Fibroblast of the aortic adventitia (primary cell): ENCODE measurements at regions not wholly inside any gene's neighbourhood (a gene's known extent, or its start where the extent isn't known, plus 50 kb on each side); places are given as distances from the start of the nearest gene placed in this dataset.
"Not testable (repeated sequence)": the region's sequence is repeated elsewhere in the genome, so short reads cannot be mapped to it uniquely, and the experiment has no call there.

ENCODE experiments used
- DNase-seq: peaks from one replicate; pipeline ENCODE4 v3.0.0-alpha.2; 2010; ENCODE audit warnings: low read depth
- H3K4me3 ChIP-seq: 2 replicates; pipeline ENCODE4 v1.5.1; 2011; ENCODE audit warnings: low read depth, mild to moderate bottlenecking, control low read depth, low read length, moderate library complexity
- TF ChIP-seq, protein P1 (sequence below): IDR thresholded peaks from 2 replicates; pipeline ENCODE4 v1.5.1; 2011; ENCODE audit warnings: mild to moderate bottlenecking, low read length, control low read depth, inconsistent platforms; ENCODE audit not compliant: insufficient read depth

DNA sequence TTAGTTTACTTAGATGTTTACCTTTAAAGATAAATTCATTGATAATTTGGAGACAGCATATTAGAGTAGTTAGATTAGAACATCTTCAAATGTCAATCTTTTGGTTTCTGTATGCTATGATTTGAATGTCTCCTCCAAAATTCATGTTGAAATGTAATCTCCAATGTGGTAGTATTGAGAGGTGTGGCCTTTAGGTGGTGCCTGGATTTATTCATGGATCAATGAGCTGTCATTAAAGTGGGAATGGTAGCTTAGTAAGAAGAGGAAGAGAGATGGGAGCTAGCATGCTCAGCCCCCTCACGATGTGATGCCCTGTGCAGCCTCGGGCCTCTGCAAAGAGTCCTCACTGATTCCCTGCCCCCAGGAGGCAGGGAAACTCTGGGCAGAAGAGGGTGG, 133.6 kb upstream of the TUT7 start:
- no peak overlapping the region for H3K4me3 ChIP-seq
- TF ChIP-seq, protein P1, sequence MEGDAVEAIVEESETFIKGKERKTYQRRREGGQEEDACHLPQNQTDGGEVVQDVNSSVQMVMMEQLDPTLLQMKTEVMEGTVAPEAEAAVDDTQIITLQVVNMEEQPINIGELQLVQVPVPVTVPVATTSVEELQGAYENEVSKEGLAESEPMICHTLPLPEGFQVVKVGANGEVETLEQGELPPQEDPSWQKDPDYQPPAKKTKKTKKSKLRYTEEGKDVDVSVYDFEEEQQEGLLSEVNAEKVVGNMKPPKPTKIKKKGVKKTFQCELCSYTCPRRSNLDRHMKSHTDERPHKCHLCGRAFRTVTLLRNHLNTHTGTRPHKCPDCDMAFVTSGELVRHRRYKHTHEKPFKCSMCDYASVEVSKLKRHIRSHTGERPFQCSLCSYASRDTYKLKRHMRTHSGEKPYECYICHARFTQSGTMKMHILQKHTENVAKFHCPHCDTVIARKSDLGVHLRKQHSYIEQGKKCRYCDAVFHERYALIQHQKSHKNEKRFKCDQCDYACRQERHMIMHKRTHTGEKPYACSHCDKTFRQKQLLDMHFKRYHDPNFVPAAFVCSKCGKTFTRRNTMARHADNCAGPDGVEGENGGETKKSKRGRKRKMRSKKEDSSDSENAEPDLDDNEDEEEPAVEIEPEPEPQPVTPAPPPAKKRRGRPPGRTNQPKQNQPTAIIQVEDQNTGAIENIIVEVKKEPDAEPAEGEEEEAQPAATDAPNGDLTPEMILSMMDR: no peak
- no peak for DNase-seq

DNA sequence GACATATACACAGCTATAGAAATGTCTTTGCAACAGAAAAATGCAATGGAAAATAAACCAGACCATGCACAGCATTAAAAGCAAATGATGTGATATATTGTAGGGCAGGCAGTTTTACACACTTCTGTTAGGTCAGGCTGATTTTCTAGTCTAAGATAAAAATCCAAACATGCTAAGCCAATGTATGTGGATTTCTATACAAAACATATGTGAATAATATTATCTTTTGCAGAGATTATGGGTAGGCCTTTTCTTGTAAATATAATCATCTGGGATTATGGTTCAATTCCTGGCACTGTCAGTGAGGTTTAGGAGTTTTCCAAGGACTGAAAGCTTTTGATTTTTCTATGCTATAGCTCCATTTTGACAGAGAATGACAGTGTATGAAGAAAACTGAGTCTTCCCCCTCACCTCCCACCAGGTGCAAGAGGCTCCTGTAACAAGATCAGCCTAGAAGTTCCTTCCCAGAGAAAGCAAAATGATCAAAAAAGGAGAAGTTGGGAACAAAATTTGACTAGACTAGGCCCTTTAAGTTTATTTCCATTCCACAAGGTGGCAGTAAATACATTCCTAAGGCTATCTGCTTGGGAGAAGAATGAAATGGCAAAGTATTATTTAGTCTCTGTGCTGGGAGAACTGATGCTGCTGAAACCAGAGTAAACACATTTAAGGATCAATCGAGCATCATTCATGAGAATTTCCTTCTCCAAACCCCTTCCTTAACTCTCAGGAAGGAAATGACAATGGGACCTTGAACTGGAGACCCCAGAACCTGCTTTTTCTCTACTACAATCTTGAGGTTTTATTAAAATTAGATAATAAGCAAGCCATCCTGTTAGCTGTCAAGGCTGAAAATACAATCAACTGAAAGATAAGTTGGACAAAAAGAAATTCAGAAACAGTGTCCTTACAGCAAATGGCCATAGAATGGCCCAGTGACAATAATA, 133.0 kb upstream of the TUT7 start:
- TF ChIP-seq, protein P1: peak; percentile 66
- no peak overlapping the region for H3K4me3 ChIP-seq
- peak; percentile 90 for DNase-seq

DNA sequence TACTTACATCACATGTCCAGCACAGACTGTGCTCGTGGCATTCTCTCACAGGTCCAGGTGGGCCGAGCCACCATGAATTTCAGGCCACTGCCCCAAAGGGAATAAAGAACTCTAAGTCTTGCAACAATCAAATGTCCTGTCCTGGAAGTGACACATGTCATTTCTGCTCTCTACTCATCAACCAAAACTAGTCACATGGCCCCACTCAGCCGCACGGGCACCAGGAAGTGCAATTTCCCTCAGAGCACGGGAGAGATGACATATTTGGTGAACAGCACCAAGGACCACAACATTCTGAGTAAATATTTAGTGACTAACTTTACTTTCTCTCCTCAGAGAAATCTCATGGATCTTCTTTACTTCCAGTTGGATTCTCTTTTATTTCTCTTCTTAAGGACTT, 131.1 kb upstream of the TUT7 start:
- TF ChIP-seq, protein P1: no peak
- no peak for DNase-seq
- H3K4me3 ChIP-seq: no peak overlapping the region

DNA sequence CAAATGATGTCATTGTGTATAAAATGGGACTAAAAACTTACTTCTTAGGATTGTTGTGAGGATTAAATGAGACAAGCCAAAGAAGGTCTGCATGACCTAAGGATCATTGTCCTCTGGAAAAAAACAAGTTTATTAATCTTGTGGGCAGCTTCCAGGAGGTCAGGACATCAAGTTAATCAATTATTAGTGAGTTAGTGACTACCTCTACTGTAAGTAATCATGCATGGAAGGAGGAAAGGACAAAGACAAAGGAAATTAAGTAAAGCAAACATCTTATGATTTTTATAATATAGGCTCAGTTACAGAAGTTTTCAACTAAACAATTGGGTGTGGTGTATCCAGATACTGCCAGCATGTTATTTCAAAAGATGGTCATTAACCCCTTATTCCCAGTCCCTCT, 129.3 kb upstream of the TUT7 start:
- TF ChIP-seq, protein P1: no peak
- DNase-seq: no peak

DNA sequence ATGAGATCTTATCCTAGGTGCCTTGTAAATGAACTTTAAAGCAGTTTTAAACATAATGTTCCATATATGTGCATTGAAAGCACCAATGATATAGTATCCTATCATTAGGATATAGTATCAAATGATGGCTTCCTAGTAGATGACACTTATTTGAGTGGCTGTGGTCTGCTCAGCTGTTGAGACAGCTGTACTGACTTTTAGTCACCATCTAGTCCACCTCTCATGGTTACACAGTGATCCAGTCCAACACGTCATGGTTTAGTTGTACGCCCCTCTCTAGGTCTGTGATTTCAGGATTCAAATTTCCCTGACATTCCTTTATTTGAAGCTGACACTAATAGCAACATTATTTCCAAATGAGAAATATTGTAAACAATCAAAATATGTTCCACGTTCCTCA, 127.3 kb upstream of the TUT7 start:
- TF ChIP-seq, protein P1: no peak
- no peak overlapping the region for H3K4me3 ChIP-seq
- no peak for DNase-seq

More for the DNA sequence above, 129.3 kb upstream of the TUT7 start:
- H3K4me3 ChIP-seq: no peak overlapping the region

DNA sequence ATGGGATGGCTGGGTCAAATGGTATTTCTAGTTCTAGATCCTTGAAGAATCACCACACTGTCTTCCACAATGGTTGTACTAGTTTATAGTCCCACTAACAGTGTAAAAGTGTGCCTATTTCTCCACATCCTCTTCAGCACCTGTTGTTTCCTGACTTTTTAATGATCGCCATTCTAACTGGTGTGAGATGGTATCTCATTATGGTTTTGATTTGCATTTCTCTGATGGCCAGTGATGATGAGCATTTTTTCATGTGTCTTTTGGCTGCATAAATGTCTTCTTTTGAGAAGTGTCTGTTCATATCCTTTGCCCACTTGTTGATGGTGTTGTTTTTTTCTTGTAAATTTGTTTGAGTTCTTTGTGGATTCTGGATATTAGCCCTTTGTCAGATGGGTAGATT, 121.0 kb upstream of the TUT7 start:
- H3K4me3 ChIP-seq, DNase-seq: not testable (repeated sequence)

DNA sequence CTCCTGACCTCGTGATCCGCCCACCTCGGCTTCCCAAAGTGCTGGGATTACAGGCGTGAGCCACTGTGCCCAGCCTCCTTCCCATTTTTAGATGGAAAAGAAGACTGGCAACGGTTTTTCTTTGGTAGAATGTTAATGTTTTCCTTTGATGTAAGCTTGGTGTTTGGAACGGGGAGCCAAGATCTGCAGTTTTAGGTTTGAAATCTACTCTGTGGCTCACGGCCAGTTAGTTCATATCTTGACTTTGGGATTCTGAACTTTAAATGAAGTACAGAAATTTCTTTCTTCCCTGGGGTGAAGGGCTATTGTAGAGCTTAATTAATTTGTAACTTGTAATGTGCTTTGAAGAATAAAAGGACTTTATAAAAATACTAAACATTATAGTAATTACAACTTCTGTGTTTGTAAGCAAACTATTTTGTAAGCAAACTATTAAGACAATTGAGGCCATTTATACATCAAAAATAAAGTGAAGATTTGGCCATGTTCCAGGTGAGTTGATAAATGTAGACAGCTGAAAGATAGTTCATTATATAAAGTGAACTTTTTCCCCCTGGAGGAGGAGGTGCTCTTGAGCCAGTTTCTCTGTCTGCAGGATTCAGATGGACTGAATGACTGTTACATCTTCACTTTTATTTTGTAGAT, 117.1 kb upstream of the TUT7 start:
- no peak overlapping the region for H3K4me3 ChIP-seq
- DNase-seq: no peak
- TF ChIP-seq, protein P1: no peak
